A673 (cell line): ENCODE measurements at regions not wholly inside any gene's neighbourhood (a gene's known extent, or its start where the extent isn't known, plus 50 kb on each side); places are given as distances from the start of the nearest gene placed in this dataset.
"Not testable (repeated sequence)": the region's sequence is repeated elsewhere in the genome, so short reads cannot be mapped to it uniquely, and the experiment has no call there.

Source experiments
- BruUV-seq: library from RNA; stranded (reverse); fragments of 400-500 nt; replicated peaks from 2 replicates; lab custom pipeline; 2021; lab: Mats Ljungman, UMichigan
- CTCF ChIA-PET: fragments of 300-600 bp; sonication (Branson Sonifier 250); formaldehyde crosslinking; loops from one replicate; lab custom pipeline; 2022; ENCODE audit warnings: antibody characterized with exemption; lab: Charles Lee
- POLR2A ChIA-PET: fragments of 300-600 bp; sonication (Branson Sonifier 250); formaldehyde crosslinking; loops from one replicate; lab custom pipeline; 2022; ENCODE audit warnings: antibody characterized with exemption; ENCODE audit not compliant: low non-redundant PET; lab: Charles Lee
- DNase-seq: peaks from one replicate; pipeline ENCODE4 v3.0.0-alpha.2; 2015; ENCODE audit warnings: low spot score
- H3K27ac ChIP-seq: fragments of 200-600 bp; sonication (generic); 2 replicates; pipeline ENCODE4 v1.5.1; 2016; ENCODE audit warnings: mixed run types, low read depth, mild to moderate bottlenecking, mixed read lengths, antibody characterized with exemption, low read length; ENCODE audit not compliant: poor library complexity, severe bottlenecking
- H3K27me3 ChIP-seq: fragments of 200-600 bp; sonication (generic); replicated peaks from 2 replicates; pipeline ENCODE4 v1.6.1; 2017; ENCODE audit warnings: mixed run types, low read depth, mild to moderate bottlenecking, mixed read lengths, antibody characterized with exemption, low read length; ENCODE audit not compliant: insufficient read depth, poor library complexity
- H3K36me3 ChIP-seq: fragments of 200-600 bp; sonication (generic); 2 replicates; pipeline ENCODE4 v1.6.1; 2016; ENCODE audit warnings: mixed run types, mild to moderate bottlenecking, mixed read lengths, antibody characterized with exemption, low read length; ENCODE audit not compliant: insufficient read depth, poor library complexity, severe bottlenecking
- H3K4me1 ChIP-seq: fragments of 200-600 bp; sonication (generic); 2 replicates; pipeline ENCODE4 v1.6.1; 2017; ENCODE audit warnings: mixed run types, mild to moderate bottlenecking, mixed read lengths, antibody characterized with exemption, low read length; ENCODE audit not compliant: insufficient read depth, poor library complexity, severe bottlenecking
- H3K4me3 ChIP-seq: fragments of 200-600 bp; sonication (generic); 2 replicates; pipeline ENCODE4 v1.5.1; 2016; ENCODE audit warnings: low read depth, mixed run types, mild to moderate bottlenecking, mixed read lengths, low read length; ENCODE audit not compliant: poor library complexity, severe bottlenecking
- H3K9me3 ChIP-seq: fragments of 200-600 bp; sonication (generic); 2 replicates; pipeline ENCODE4 v1.6.1; 2016; ENCODE audit warnings: mixed run types, low read depth, mild to moderate bottlenecking, mixed read lengths, antibody characterized with exemption, low read length; ENCODE audit not compliant: poor library complexity, severe bottlenecking
- EZH2 ChIP-seq: fragments of 200-600 bp; sonication (generic); IDR thresholded peaks from 2 replicates; pipeline ENCODE4 v1.6.1; 2017; ENCODE audit warnings: borderline replicate concordance, low read depth, mild to moderate bottlenecking, mixed read lengths, antibody characterized with exemption, low read length; ENCODE audit not compliant: poor library complexity, severe bottlenecking
- intact Hi-C: fragments of 100-400 bp; cut with micrococcal nuclease; formaldehyde crosslinking; loops from one replicate; pipeline ENCODE4 v1.10.0; 2022; ENCODE audit not compliant: unreplicated experiment
- TF ChIP-seq, protein P1 (sequence below): fragments of 300-800, 200-600 bp; sonication (generic); conservative IDR thresholded peaks from 2 replicates; pipeline ENCODE4 v1.5.1; 2017; ENCODE audit warnings: low read depth, mild to moderate bottlenecking, antibody characterized with exemption, low read length, moderate library complexity, mixed read lengths

DNA sequence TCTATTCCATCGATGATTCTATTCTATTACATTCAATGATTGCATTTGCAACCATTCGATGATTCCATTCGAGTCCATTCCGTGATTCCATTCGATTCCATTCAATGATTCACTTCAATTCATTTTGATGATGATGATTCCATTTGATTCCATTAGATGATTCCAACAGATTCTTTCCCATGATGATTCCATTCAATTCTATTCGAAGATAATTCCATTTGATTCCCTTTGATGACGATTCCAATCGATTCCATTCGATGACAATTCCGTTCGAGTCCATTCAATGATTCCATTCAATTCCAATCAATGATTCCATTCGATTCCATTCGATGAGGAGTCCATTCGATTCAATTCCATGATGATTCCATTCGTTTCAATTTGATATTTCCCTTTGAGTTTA is 1088.8 kb downstream of the RPIA start:
- TF ChIP-seq EZH2 = no peak
- ChIA-PET POLR2A (no interaction called here), CTCF (no interaction called here)
- Histone ChIP-seq H3K9me3 (peaks cover 85% of the 10 kb centered on the region), H3K4me1 (no peaks in the 10 kb centered on the region), H3K27me3 (no peaks in the 10 kb centered on the region), H3K4me3 (no peak overlapping the region), H3K27ac (no peak overlapping the region), H3K36me3 (no peaks in the 10 kb centered on the region)
- BruUV-seq = no TSS peak
- intact Hi-C loops = no loop called here
- no peak for DNase-seq

DNA sequence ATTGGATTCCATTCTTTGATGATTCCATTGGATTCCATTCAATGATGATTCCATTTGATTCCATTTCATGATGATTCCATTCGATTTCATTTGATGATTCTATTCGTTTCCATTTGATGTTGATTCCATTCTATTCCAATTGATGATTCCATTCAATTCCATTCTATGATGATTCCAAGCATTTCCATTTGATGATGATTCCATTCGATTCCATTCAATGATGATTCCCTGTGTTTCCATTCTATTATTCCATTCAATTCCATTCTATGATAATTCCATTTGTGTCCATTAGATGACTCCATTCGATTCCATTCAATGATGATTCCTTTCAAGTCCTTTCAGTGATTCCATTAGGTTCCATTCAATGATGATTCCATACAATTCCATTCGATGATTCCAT is 1090.5 kb downstream of the RPIA start:
- ChIA-PET CTCF (no interaction called here), POLR2A (no interaction called here)
- Histone ChIP-seq H3K9me3 (peaks cover 77% of the 10 kb centered on the region), H3K36me3 (no peaks in the 10 kb centered on the region), H3K4me3 (no peak overlapping the region), H3K27me3 (no peaks in the 10 kb centered on the region), H3K27ac (no peak overlapping the region), H3K4me1 (no peaks in the 10 kb centered on the region)
- intact Hi-C loops = no loop called here
- DNase-seq = no peak
- no TSS peak for BruUV-seq
- no peak for TF ChIP-seq EZH2
- TF ChIP-seq, protein P1, sequence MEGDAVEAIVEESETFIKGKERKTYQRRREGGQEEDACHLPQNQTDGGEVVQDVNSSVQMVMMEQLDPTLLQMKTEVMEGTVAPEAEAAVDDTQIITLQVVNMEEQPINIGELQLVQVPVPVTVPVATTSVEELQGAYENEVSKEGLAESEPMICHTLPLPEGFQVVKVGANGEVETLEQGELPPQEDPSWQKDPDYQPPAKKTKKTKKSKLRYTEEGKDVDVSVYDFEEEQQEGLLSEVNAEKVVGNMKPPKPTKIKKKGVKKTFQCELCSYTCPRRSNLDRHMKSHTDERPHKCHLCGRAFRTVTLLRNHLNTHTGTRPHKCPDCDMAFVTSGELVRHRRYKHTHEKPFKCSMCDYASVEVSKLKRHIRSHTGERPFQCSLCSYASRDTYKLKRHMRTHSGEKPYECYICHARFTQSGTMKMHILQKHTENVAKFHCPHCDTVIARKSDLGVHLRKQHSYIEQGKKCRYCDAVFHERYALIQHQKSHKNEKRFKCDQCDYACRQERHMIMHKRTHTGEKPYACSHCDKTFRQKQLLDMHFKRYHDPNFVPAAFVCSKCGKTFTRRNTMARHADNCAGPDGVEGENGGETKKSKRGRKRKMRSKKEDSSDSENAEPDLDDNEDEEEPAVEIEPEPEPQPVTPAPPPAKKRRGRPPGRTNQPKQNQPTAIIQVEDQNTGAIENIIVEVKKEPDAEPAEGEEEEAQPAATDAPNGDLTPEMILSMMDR = no peak

DNA sequence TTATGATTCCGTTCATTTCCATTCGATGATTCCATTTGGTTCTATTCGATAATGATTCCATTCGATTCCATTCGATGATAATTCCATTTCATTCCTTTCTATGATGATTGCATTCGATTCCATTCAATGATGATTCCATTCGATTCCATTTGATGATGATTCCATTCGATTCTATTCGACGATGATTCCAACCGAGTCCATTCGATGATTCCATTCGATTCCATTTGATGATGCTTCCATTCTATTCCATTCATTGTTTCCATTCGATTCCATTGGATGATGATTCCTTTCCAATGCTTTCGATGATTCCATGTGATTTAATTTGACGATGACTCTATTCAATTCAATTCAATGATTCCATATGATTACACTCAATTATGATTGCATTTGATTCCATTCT is 1093.5 kb downstream of the RPIA start:
- CTCF ChIA-PET = no interaction called here
- TF ChIP-seq, protein P1 = no peak
- no peak for TF ChIP-seq EZH2
- Histone ChIP-seq H3K9me3 (peaks cover 76% of the 10 kb centered on the region), H3K27ac (no peak overlapping the region), H3K4me1 (no peaks in the 10 kb centered on the region), H3K4me3 (no peak overlapping the region), H3K36me3 (no peaks in the 10 kb centered on the region), H3K27me3 (no peaks in the 10 kb centered on the region)
- no peak for DNase-seq
- intact Hi-C loops = no loop called here
- no TSS peak for BruUV-seq
- POLR2A ChIA-PET = no interaction called here

DNA sequence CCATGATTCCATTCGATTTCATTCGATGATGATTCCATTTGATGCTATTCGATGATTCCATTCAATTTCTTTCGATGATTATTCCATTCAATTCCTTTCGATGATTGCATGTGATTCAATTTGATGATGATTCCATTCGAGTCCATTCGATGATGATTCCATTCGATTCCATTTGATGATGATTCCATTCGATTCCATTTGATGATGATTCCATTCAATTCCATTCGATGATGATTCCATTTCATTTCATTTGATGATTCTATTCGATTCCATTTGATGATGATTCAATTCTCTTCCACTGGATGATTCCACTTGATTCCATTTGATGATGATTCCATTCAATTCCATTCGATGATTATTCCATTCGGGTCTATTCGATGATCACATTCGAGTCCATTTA is 1094.1 kb downstream of the RPIA start:
- DNase-seq, POLR2A ChIA-PET, H3K4me3 ChIP-seq, H3K36me3 ChIP-seq, BruUV-seq, H3K4me1 ChIP-seq, intact Hi-C loops, CTCF ChIA-PET, H3K27ac ChIP-seq, H3K27me3 ChIP-seq: not testable (repeated sequence)
- H3K9me3 ChIP-seq = peaks cover 76% of the 10 kb centered on the region

DNA sequence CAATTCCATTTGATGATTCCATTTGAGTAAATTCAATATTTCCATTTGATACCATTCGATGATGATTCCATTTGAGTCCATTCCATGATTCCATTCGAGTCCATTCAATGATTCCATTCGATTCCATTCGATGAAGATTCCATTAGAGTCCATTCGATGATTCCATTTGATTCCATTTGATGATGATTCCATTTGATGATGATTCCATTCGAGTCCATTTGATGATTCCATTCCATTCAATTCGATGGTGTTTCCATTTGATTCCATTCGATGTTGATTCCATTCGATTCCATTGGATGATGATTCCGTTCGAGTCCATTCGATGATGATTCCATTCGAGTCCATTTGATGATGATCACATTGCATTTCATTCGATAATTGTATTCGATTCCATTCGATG is 1095.2 kb downstream of the RPIA start:
- H3K27ac ChIP-seq, H3K4me1 ChIP-seq, intact Hi-C loops, H3K4me3 ChIP-seq, H3K27me3 ChIP-seq, H3K36me3 ChIP-seq, DNase-seq, BruUV-seq, POLR2A ChIA-PET, CTCF ChIA-PET: not testable (repeated sequence)
- H3K9me3 ChIP-seq = peaks cover 74% of the 10 kb centered on the region

DNA sequence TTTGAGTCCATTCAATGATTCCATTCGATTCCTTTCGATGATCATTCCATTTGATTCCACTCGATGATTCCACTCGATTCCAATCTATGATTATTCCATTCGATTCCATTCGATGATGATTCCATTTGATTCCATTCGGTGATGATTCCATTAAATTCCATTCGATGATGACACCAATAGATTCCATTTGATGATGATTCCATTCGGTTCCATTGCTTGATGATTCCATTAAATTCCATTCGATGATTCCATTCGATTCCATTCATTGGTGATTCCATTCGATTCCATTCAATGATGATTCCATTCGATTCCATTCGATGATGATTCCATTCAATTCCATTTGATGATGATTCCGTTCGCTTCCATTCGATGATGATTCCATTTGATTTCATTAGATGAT is 1104.1 kb downstream of the RPIA start:
- POLR2A ChIA-PET, DNase-seq, CTCF ChIA-PET, H3K27me3 ChIP-seq, H3K36me3 ChIP-seq, H3K27ac ChIP-seq, intact Hi-C loops, H3K4me3 ChIP-seq, BruUV-seq, H3K4me1 ChIP-seq: not testable (repeated sequence)
- peaks cover 55% of the 10 kb centered on the region for H3K9me3 ChIP-seq
